ENCODE measurements at regions not wholly inside any gene's neighbourhood (a gene's known extent, or its start where the extent isn't known, plus 50 kb on each side); places are given as distances from the start of the nearest gene placed in this dataset.

GRCh38 chr2:238793306-238793705 lies 54.6 kb upstream of the TWIST2 start:
- DNase-seq: no peak

GRCh38 chr2:238793801-238794449 lies 54.0 kb upstream of the TWIST2 start:
- no peak for DNase-seq

- DNase-seq: no peak
Observed at GRCh38 chr2:238796223-238796885, 51.5 kb upstream of the TWIST2 start.

DNA sequence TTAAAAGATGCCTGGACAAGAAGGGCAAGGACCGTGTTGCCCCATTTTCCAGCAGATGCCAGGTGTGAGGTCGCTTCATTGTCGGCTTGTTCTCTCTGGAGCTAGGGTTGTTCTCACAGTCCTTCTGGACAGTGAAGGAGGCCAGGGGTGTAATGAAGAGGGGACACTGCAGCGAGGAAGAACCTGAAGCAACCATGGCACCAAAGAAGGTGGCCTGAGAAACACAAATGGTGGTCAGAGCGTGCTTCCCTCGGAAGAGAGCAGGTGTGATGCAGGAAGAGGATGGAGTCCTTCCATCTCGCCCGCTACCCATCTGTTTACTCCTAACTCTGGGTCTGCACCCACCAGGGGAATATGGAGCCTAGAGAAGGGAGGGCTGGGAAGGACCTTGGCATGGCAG lies 50.3 kb upstream of the TWIST2 start:
- DNase-seq: no peak
